ENCODE measurements at regions not wholly inside any gene's neighbourhood (a gene's known extent, or its start where the extent isn't known, plus 50 kb on each side); places are given as distances from the start of the nearest gene placed in this dataset.
A peak's percentile ranks its signal among the peaks of the same experiment; 100 is the strongest.

- Histone ChIP-seq H3K27ac (ENCODE audit: low read depth in 1 of 2, low read length in 1 of 2) (peak overlapping the region; percentile 70 to 92), H3K4me1 (ENCODE audit: control insufficient read depth in 5 of 5, insufficient read depth in 5 of 5, low read length in 5 of 5) (peaks cover 0 to 35% (median 8%) of the 10 kb centered on the region in 5 donors)
Measured at GRCh38 chr2:64730551-64731262, 77.0 kb upstream of the SERTAD2 start.

GRCh38 chr2:64731263-64731643 lies 77.5 kb upstream of the SERTAD2 start:
- no peak for ATAC-seq (ENCODE audit: insufficient read depth, low FRiP score)
- DNase-seq, result no peak
- no peaks in the 10 kb centered on the region for H3K36me3 ChIP-seq (ENCODE audit: control insufficient read depth in 4 of 4, insufficient read depth in 4 of 4, low read length in 4 of 4)
- WGBS, 2 donors, result 51 to 56% methylated on average over 3 of the region's 3 CpGs
- H3K4me1 ChIP-seq (ENCODE audit: control insufficient read depth in 5 of 5, insufficient read depth in 5 of 5, low read length in 5 of 5), result peaks cover 0 to 35% (median 8%) of the 10 kb centered on the region in 5 donors
- no peaks in the 10 kb centered on the region for H3K27me3 ChIP-seq (ENCODE audit: control insufficient read depth in 3 of 3, insufficient read depth in 3 of 3, low read length in 2 of 3)
- peaks cover 0 to 2% (median 0%) of the 10 kb centered on the region in 4 donors for H3K9me3 ChIP-seq (ENCODE audit: control insufficient read depth in 4 of 4, insufficient read depth in 3 of 4, low read length in 3 of 4)
- H3K4me3 ChIP-seq, result no peak overlapping the region
- peak overlapping the region in 1 of 2 donors; percentile 86 for H3K9ac ChIP-seq (ENCODE audit: insufficient read depth in 1 of 2, low read length in 2 of 2)
- TF ChIP-seq CTCF (IDR thresholded peaks at IDR 0.05; ENCODE audit: control extremely low read depth, extremely low read depth), result no peak
- peak overlapping the region in 1 of 2 donors; percentile 53 for H3K27ac ChIP-seq (ENCODE audit: low read depth in 1 of 2, low read length in 1 of 2)

More at GRCh38 chr2:64730551-64731262, 77.0 kb upstream of the SERTAD2 start:
- H3K9me3 ChIP-seq (ENCODE audit: control insufficient read depth in 4 of 4, insufficient read depth in 3 of 4, low read length in 3 of 4), result peaks cover 0 to 2% (median 0%) of the 10 kb centered on the region in 4 donors
- peak overlapping the region in 1 of 2 donors; percentile 86 for H3K9ac ChIP-seq (ENCODE audit: insufficient read depth in 1 of 2, low read length in 2 of 2)
- DNase-seq (peak; percentile 80 to 93 (median 90)), ATAC-seq (ENCODE audit: insufficient read depth, low FRiP score) (peak; percentile 50)
- no peaks in the 10 kb centered on the region for H3K36me3 ChIP-seq (ENCODE audit: control insufficient read depth in 4 of 4, insufficient read depth in 4 of 4, low read length in 4 of 4)
- H3K4me3 ChIP-seq, result peak overlapping the region; percentile 48
- H3K27me3 ChIP-seq (ENCODE audit: control insufficient read depth in 3 of 3, insufficient read depth in 3 of 3, low read length in 2 of 3), result no peaks in the 10 kb centered on the region
- 9 to 18% methylated on average over 9 of the region's 9 CpGs for WGBS, 2 donors
- no peak for TF ChIP-seq CTCF (IDR thresholded peaks at IDR 0.05; ENCODE audit: control extremely low read depth, extremely low read depth)

- no peak for TF ChIP-seq CTCF (IDR thresholded peaks at IDR 0.05; ENCODE audit: control extremely low read depth, extremely low read depth)
- WGBS, 2 donors, result 34 to 78% methylated on average over 5 of the region's 5 CpGs
- ATAC-seq (ENCODE audit: insufficient read depth, low FRiP score), result no peak
- H3K9ac ChIP-seq (ENCODE audit: insufficient read depth in 1 of 2, low read length in 2 of 2), result peak overlapping the region in 1 of 2 donors; percentile 86
- no peaks in the 10 kb centered on the region for H3K36me3 ChIP-seq (ENCODE audit: control insufficient read depth in 4 of 4, insufficient read depth in 4 of 4, low read length in 4 of 4)
- peaks cover 0 to 2% (median 0%) of the 10 kb centered on the region in 4 donors for H3K9me3 ChIP-seq (ENCODE audit: control insufficient read depth in 4 of 4, insufficient read depth in 3 of 4, low read length in 3 of 4)
- peak overlapping the region in 1 of 2 donors; percentile 21 for H3K27ac ChIP-seq (ENCODE audit: low read depth in 1 of 2, low read length in 1 of 2)
- DNase-seq, result no peak
- peaks cover 0 to 35% (median 8%) of the 10 kb centered on the region in 5 donors for H3K4me1 ChIP-seq (ENCODE audit: control insufficient read depth in 5 of 5, insufficient read depth in 5 of 5, low read length in 5 of 5)
- no peaks in the 10 kb centered on the region for H3K27me3 ChIP-seq (ENCODE audit: control insufficient read depth in 3 of 3, insufficient read depth in 3 of 3, low read length in 2 of 3)
- H3K4me3 ChIP-seq, result no peak overlapping the region
Measured at GRCh38 chr2:64731746-64732145, 78.0 kb upstream of the SERTAD2 start.
